GM23338 (cell line): ENCODE measurements at regions not wholly inside any gene's neighbourhood (a gene's known extent, or its start where the extent isn't known, plus 50 kb on each side); places are given as distances from the start of the nearest gene placed in this dataset.
A peak's percentile ranks its signal among the peaks of the same experiment; 100 is the strongest.

Source experiments
- ATAC-seq: fragments of 200-7000 bp; cut with Tn5 transposase; 3 replicates; pipeline ENCODE4 v1.9.1; 2020
- DNase-seq: peaks from one replicate; pipeline ENCODE4 v3.0.0-alpha.2; 2015; ENCODE audit warnings: low spot score
- H2AFZ ChIP-seq: fragments of 200-600 bp; sonication (generic); 2 replicates; pipeline ENCODE4 v1.8.0; 2016; ENCODE audit warnings: antibody characterized with exemption, mild to moderate bottlenecking, moderate library complexity
- H3F3A ChIP-seq: fragments of 200-600 bp; sonication (generic); replicated peaks from 2 replicates; pipeline ENCODE4 v1.8.0; 2017; ENCODE audit warnings: antibody characterized with exemption, mixed run types, low read depth
- H3K27ac ChIP-seq: fragments of 200-600 bp; sonication (generic); 2 replicates; pipeline ENCODE4 v1.6.1; 2016; ENCODE audit warnings: low read depth
- H3K27me3 ChIP-seq: fragments of 200-600 bp; sonication (generic); 2 replicates; pipeline ENCODE4 v1.8.0; 2016; ENCODE audit warnings: mild to moderate bottlenecking, mixed run types, moderate library complexity; ENCODE audit not compliant: insufficient read depth
- H3K36me3 ChIP-seq: fragments of 200-600 bp; sonication (generic); 2 replicates; pipeline ENCODE4 v1.8.0; 2016; ENCODE audit warnings: mild to moderate bottlenecking; ENCODE audit not compliant: insufficient read depth
- H3K4me1 ChIP-seq: fragments of 200-600 bp; sonication (generic); 2 replicates; pipeline ENCODE4 v1.8.0; 2016; ENCODE audit warnings: mild to moderate bottlenecking, moderate library complexity; ENCODE audit not compliant: insufficient read depth
- H3K4me2 ChIP-seq: fragments of 200-600 bp; sonication (generic); 2 replicates; pipeline ENCODE4 v1.7.1; 2017; ENCODE audit warnings: mixed run types
- H3K4me3 ChIP-seq: fragments of 200-600 bp; sonication (generic); 2 replicates; pipeline ENCODE4 v1.6.1; 2016; ENCODE audit warnings: mixed run types
- H3K79me2 ChIP-seq: fragments of 200-600 bp; sonication (generic); replicated peaks from 2 replicates; pipeline ENCODE4 v1.8.0; 2017; ENCODE audit warnings: mild to moderate bottlenecking; ENCODE audit not compliant: insufficient read depth
- H3K9me2 ChIP-seq: fragments of 200-600 bp; sonication (generic); 2 replicates; pipeline ENCODE4 v1.8.0; 2017; ENCODE audit not compliant: insufficient read depth
- H4K20me1 ChIP-seq: fragments of 200-600 bp; sonication (generic); replicated peaks from 2 replicates; pipeline ENCODE4 v1.8.0; 2017; ENCODE audit warnings: mild to moderate bottlenecking; ENCODE audit not compliant: insufficient read depth
- H3K27ac Mint-ChIP-seq: 2 replicates; pipeline ENCODE4 v1.8.0; 2020; ENCODE audit warnings: inconsistent platforms, mild to moderate bottlenecking, moderate library complexity, mixed read lengths
- H3K27me3 Mint-ChIP-seq: 3 replicates; pipeline ENCODE4 v1.8.0; 2022; ENCODE audit warnings: low read depth, mild to moderate bottlenecking, moderate library complexity, mixed read lengths, inconsistent platforms; ENCODE audit not compliant: insufficient read depth, poor library complexity
- H3K36me3 Mint-ChIP-seq: 3 replicates; pipeline ENCODE4 v1.8.0; 2021; ENCODE audit warnings: low read depth, mild to moderate bottlenecking, inconsistent platforms, moderate library complexity, mixed read lengths
- H3K4me1 Mint-ChIP-seq: 3 replicates; pipeline ENCODE4 v1.8.0; 2020; ENCODE audit warnings: mild to moderate bottlenecking, inconsistent platforms, mixed read lengths
- H3K4me3 Mint-ChIP-seq: 3 replicates; pipeline ENCODE4 v1.8.0; 2021; ENCODE audit warnings: moderate library complexity, mild to moderate bottlenecking, inconsistent platforms, mixed read lengths
- H3K9me3 Mint-ChIP-seq: 3 replicates; pipeline ENCODE4 v1.8.0; 2020; ENCODE audit warnings: moderate library complexity, mild to moderate bottlenecking, inconsistent platforms, mixed read lengths
- CTCF ChIP-seq, 2 experiments: fragments of 200-600 bp in 1 of 2; sonication (generic) in 1 of 2; conservative IDR thresholded peaks; 2 replicates each; pipeline versions ENCODE4 v1.5.1 to v1.6.1; 2016 to 2017; ENCODE audit warnings: antibody characterized with exemption in 2 of 2, low read depth in 2 of 2, mild to moderate bottlenecking in 2 of 2, moderate library complexity in 1 of 2
- JUNB ChIP-seq: IDR thresholded peaks from one replicate; pipeline ENCODE4 v1.6.1; 2016; ENCODE audit warnings: antibody characterized with exemption; ENCODE audit not compliant: unreplicated experiment
- NANOG ChIP-seq: IDR thresholded peaks from 2 replicates; pipeline ENCODE4 v1.6.1; 2016; ENCODE audit warnings: antibody characterized with exemption, borderline replicate concordance
- POLR2AphosphoS5 ChIP-seq: IDR thresholded peaks from 2 replicates; pipeline ENCODE4 v1.6.1; 2016; ENCODE audit warnings: antibody characterized with exemption, low read depth
- REST ChIP-seq: IDR thresholded peaks from one replicate; pipeline ENCODE4 v1.6.1; 2018; ENCODE audit warnings: antibody characterized with exemption; ENCODE audit not compliant: unreplicated experiment
- ZNF462 ChIP-seq: fragments of 250-450 bp; sonication (Bioruptor Pico); IDR thresholded peaks from 2 replicates; pipeline ENCODE4 v1.5.0; 2020; ENCODE audit warnings: mild to moderate bottlenecking, moderate library complexity

GRCh38 chr5:1594357-1595106, 70.8 kb upstream of the LPCAT1 start:
- Mint-ChIP-seq H3K9me3 (no peaks in the 10 kb centered on the region), H3K36me3 (peaks cover 9% of the 10 kb centered on the region; the same call in 2 of the 3 replicates), H3K4me3 (peak overlapping the region; percentile 61), H3K4me1 (peaks cover 14% of the 10 kb centered on the region), H3K27me3 (peaks cover 10% of the 10 kb centered on the region), H3K27ac (no peak overlapping the region)
- Histone ChIP-seq H3K27ac (no peak overlapping the region), H2AFZ (0 out of 2 replicates have a peak overlapping the region, but pooled peaks have one; percentile 59), H3K79me2 (no peaks in the 10 kb centered on the region), H3K4me2 (peak overlapping the region; percentile 60; the same call in 1 of the 2 replicates), H4K20me1 (no peaks in the 10 kb centered on the region), H3F3A (no peaks in the 10 kb centered on the region), H3K36me3 (no peaks in the 10 kb centered on the region), H3K4me3 (peak overlapping the region; percentile 52), H3K4me1 (peaks cover 15% of the 10 kb centered on the region), H3K27me3 (no peaks in the 10 kb centered on the region), H3K9me2 (no peaks in the 10 kb centered on the region)
- DNase-seq, result peak; percentile 82
- peak; percentile 90 for ATAC-seq
- TF ChIP-seq POLR2AphosphoS5 (peak; percentile 52), CTCF (conservative IDR thresholded peaks at IDR 0.05; ENCODE audit: low read depth in 2 of 2) (peak; percentile 32 to 57; a peak in 2 of 4 replicates), JUNB (no peak)

- Histone ChIP-seq H4K20me1 (no peaks in the 10 kb centered on the region), H2AFZ (no peak overlapping the region), H3K4me1 (peaks cover 15% of the 10 kb centered on the region), H3K4me2 (peak overlapping the region; percentile 60), H3K79me2 (no peaks in the 10 kb centered on the region), H3K27ac (no peak overlapping the region), H3K27me3 (no peaks in the 10 kb centered on the region), H3K36me3 (no peaks in the 10 kb centered on the region), H3K9me2 (no peaks in the 10 kb centered on the region), H3F3A (no peaks in the 10 kb centered on the region), H3K4me3 (peak overlapping the region; percentile 52)
- Mint-ChIP-seq H3K4me3 (peak overlapping the region; percentile 78), H3K4me1 (peaks cover 11% of the 10 kb centered on the region), H3K27me3 (peaks cover 10% of the 10 kb centered on the region), H3K27ac (no peak overlapping the region), H3K36me3 (peaks cover 13% of the 10 kb centered on the region; the same call in 2 of the 3 replicates), H3K9me3 (no peaks in the 10 kb centered on the region)
- ATAC-seq (peak; percentile 9), DNase-seq (no peak)
- no peak for TF ChIP-seq REST
- TF ChIP-seq ZNF462 (CRISPR knock-in tag), result no peak
- no peak for TF ChIP-seq CTCF (conservative IDR thresholded peaks at IDR 0.05; ENCODE audit: low read depth in 2 of 2)
- TF ChIP-seq NANOG, result no peak
Measured at GRCh38 chr5:1593903-1594356, 70.2 kb upstream of the LPCAT1 start.
